Skeletal muscle cell (primary cell): ENCODE measurements at regions not wholly inside any gene's neighbourhood (a gene's known extent, or its start where the extent isn't known, plus 50 kb on each side); places are given as distances from the start of the nearest gene placed in this dataset.
"Not testable (repeated sequence)": the region's sequence is repeated elsewhere in the genome, so short reads cannot be mapped to it uniquely, and the experiment has no call there.

Experiments
- DNase-seq: peaks from one replicate; pipeline ENCODE4 v3.0.0-alpha.2; 2010; ENCODE audit warnings: low read depth
- H3K4me3 ChIP-seq: 2 replicates; pipeline ENCODE4 v1.5.1; 2011; ENCODE audit warnings: low read depth, mild to moderate bottlenecking, control low read depth, low read length, moderate library complexity

GRCh38 chr4:49219489-49220225, 233.6 kb downstream of the CWH43 start:
- not testable (repeated sequence) for DNase-seq, H3K4me3 ChIP-seq

DNA sequence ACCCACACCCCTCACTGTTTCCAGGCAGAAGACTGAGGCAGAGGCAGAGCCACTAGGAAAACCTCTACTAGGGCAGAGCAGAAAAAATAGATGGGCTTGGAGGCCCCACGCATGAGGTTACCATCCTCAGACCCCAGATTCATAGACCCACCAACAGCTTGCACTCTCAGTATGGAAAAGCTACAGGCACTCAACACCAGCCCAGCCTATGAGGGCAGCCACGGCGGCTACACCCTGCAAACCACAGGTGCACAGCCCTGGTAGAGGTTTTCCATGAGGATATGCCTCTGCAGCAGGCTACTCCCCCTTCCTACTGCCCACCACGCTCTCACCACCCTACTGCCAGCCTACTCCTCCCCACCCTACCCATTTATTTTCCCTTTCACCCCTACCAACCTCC, 235.1 kb downstream of the CWH43 start:
- no peak for DNase-seq
- H3K4me3 ChIP-seq: no peak overlapping the region

DNA sequence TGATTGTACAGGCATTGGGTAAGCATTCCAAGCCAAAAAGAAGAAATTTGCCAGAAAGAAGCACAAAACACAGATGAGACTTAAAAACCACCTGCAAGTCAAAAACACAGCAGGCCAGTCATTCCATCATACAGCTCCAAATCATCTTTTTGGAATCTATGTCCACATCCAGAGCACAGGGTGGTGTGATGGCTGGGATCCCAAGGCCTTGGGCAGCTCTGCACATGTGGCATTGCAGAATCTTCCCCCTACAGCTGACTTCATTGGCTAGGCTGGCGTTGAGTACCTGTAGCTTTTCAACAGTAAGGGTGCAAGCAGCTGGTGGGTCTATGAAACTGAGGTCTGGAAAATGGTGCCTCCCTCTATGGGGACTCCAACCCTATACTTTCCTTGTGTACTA, 236.7 kb downstream of the CWH43 start:
- not testable (repeated sequence) for H3K4me3 ChIP-seq, DNase-seq

- H3K4me3 ChIP-seq, DNase-seq: not testable (repeated sequence)
Measured at GRCh38 chr4:49226216-49226866, 240.3 kb downstream of the CWH43 start.

DNA sequence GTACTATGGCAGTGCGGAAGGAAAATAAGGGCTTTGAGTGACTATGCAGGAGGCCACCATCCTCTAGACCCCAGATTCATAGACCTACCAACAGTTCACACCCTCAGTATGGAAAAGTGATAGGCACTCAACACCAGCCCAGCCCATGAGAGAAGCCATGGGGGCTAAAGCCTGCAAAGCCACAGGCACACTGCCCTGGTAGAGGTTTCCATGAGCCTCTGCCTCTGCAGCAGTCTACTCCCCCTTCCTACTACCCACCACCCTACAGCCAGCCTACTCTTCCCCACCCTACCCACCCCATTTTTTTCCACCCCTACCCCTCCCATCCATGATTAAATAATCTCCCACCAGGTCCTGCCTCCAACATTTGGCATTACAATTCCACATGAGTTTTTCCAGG, 241.9 kb downstream of the CWH43 start:
- H3K4me3 ChIP-seq, DNase-seq: not testable (repeated sequence)

DNA sequence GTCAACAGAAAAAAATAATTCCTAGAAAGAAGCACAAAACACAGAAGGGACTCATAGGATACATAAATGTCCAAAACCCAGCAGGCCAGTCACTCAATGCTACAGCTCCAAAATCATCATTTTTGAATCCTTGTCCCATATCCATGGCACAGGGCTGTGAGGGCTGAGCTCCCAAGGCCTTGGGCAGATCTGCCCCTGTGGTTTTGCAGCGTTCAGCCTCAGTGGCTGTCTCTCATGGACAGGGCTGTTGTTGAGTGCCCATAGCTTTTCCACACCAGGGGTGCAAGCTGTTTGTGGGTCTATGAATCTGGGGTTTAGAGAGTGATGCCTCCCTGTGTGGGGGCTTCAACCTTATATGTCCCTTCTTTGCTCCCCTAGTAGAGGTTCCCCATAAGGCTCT, 243.2 kb downstream of the CWH43 start:
- DNase-seq, H3K4me3 ChIP-seq: not testable (repeated sequence)

DNA sequence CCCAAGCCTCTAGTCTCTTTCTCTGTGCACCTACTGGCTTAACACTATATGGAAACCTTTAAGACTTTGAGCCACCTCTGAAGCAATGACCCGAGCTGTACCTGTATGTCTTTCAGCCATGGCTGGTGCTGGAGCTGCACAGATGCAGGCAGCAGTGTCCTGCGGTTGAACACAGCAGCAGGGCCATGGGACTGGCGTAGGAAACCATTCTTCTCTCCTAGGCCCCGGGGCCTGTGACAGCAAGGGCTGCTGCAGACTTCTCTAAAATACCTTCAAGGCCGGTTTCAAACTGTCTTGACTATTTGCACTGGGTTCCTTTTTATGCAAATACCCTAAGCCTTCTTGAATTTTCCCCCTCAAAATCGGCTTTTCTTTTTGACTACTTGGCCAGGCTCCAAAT, 243.6 kb downstream of the CWH43 start:
- H3K4me3 ChIP-seq, DNase-seq: not testable (repeated sequence)

GRCh38 chr4:49233346-49233745, 247.3 kb downstream of the CWH43 start:
- H3K4me3 ChIP-seq, DNase-seq: not testable (repeated sequence)

- H3K4me3 ChIP-seq, DNase-seq: not testable (repeated sequence)
Measured at GRCh38 chr4:49233749-49234148, 247.7 kb downstream of the CWH43 start.

- H3K4me3 ChIP-seq, DNase-seq: not testable (repeated sequence)
Measured at GRCh38 chr4:49234382-49234781, 248.3 kb downstream of the CWH43 start.

DNA sequence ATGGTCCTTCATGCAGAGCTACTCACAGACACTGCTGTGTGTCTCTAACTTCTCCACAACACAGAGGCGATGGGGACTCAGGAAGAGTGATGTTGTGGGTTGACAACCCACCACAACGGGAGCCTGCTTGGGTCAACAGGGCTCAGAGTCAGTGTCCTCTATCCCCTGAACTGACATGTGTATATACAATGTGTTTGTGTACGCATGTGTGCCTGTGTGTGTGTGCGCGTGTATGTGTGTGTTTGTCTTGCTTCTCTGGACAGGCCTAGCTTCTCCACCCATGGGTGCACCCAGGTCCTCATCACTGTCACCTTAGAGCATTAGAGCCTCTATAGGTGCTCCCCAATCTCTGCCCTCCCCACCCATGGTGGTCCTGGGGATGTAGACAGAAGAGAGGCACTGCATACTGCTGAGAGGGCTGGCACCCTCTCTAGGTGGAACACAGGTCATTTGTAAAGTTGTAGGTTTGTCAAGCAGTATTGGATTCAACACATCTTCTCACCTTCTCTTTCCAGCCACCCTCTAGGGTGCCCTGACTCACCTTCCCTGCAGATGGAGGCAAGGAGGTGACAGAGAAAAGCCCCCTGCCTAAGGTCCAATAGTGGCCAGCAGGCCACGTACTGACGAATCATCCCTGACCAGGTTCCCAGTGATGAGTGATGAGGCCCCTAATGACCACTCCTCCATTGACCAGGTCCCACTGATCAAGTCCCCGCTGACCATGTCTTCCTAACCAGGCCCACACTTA, 249.5 kb downstream of the CWH43 start:
- H3K4me3 ChIP-seq, DNase-seq: not testable (repeated sequence)

- H3K4me3 ChIP-seq: not testable (repeated sequence)
Measured at GRCh38 chr4:49236474-49236873, 250.4 kb downstream of the CWH43 start.

GRCh38 chr4:49241295-49241694, 255.2 kb downstream of the CWH43 start:
- not testable (repeated sequence) for H3K4me3 ChIP-seq, DNase-seq

More at GRCh38 chr4:49236474-49236873, 250.4 kb downstream of the CWH43 start:
- not testable (repeated sequence) for DNase-seq

- not testable (repeated sequence) for DNase-seq, H3K4me3 ChIP-seq
Measured at GRCh38 chr4:49262786-49263185, 276.7 kb downstream of the CWH43 start.

DNA sequence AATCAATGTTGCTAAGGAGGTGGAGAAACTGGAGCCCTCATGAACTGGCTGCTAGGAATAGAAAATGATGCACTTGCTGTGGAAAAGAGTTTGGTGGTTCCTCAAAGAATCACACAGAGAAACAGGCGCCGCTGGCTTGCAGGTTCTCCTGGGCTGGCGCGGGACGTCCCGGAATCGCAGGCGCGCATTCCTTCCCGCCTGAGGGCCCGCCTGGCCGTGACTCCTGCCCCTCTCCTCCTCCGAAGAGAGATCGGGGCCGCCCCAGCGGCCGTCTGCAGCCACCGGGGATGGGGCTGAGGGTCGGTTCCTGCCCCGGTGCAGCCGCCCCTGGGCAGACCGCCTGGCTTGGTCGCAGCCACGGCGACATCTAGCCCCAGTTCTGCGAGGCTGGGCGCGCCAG, 284.4 kb downstream of the CWH43 start:
- H3K4me3 ChIP-seq, DNase-seq: not testable (repeated sequence)

- H3K4me3 ChIP-seq: not testable (repeated sequence)
Measured at GRCh38 chr4:49270912-49271311, 284.8 kb downstream of the CWH43 start.

DNA sequence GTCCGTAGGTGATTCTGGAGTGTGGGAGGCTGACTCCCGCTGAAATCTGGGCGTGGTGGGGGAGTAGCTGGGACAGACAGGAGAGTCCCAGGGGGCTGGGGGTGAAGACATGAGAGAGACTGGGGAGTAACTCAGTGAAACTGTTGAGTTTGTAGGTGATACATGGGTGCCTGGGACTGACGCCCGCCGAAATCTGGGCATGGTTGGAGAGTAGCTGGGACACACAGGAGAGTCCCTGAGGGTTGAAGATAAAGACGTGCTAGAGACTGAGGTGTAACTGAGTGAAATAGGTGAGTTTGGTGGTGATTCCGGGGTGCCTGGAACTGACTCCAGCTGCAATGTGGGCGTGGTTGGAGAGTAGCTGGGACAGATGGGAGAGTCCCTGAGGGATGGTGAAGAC, 299.8 kb downstream of the CWH43 start:
- H3K4me3 ChIP-seq, DNase-seq: not testable (repeated sequence)

More at GRCh38 chr4:49270912-49271311, 284.8 kb downstream of the CWH43 start:
- not testable (repeated sequence) for DNase-seq

DNA sequence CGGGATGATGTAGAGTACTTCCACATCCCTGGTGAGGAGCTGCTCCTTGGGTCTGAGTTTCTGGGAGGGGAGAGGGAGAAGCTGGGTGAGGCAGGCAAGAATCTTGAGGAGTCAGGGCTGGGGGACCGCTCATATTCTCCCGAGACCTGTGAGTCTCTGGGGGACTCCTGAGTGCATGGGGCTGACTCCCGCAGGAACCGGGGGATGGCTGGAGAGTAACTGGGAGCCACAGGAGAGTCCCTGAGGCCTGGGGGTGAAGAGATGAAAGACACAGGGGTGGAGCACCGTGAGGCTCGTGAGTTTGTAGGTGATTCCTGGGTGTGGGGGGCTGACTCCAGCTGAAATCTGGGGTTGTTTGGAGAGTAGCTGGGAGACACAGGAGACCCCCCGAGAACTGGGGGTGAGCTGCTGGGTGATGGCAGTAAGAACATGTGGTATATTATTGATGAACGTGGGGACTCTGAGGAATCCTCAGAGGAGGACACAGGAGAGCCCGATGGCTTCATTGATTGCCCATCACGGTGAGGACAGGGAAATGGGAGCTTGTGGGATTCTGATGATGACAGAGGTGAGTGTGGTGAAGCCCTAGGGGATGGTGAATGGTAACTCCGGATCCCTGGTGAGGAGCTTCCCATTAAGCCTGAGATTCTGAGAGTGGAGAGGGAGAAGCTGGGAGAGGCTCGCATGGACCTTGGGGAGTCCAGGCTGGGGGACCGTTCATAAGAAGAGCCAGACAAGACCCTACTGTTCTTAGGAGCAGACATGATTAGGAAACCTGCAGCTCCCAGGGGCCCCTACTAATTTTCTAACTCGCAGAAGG, 301.1 kb downstream of the CWH43 start:
- not testable (repeated sequence) for DNase-seq, H3K4me3 ChIP-seq

DNA sequence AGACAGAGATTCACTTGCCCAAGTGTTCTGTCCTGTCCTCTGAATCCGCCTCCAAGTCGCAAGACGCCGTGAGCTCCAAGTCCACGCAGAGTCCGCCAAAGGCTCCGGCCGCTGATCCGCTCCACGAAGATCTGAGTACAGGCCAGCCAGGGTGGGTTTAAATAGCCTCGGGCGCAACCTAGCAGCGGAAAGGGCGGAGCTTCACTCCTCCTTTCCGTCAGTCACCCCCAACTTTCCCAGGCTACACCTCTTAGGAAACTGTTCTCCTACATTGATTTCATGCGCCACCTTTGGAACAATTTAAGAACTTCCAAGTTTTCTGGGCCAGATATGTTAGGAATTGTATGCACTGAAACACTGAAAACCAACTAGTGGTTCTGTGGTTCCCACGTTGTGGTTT, 301.8 kb downstream of the CWH43 start:
- DNase-seq, H3K4me3 ChIP-seq: not testable (repeated sequence)
